Smooth muscle cell (in vitro differentiated cells): ENCODE measurements at regions not wholly inside any gene's neighbourhood (a gene's known extent, or its start where the extent isn't known, plus 50 kb on each side); places are given as distances from the start of the nearest gene placed in this dataset.
A peak's percentile ranks its signal among the peaks of the same experiment; 100 is the strongest.

Experiments
- DNase-seq: peaks from one replicate; lab custom pipeline; 2025; ENCODE audit not compliant: unreplicated experiment; lab: John Stamatoyannopoulos, UW
- H2AFZ ChIP-seq: fragments of 200-600 bp; sonication (generic); 2 replicates; pipeline ENCODE4 v1.6.0; 2016; ENCODE audit warnings: antibody characterized with exemption, low read depth, mild to moderate bottlenecking
- H3F3A ChIP-seq: fragments of 200-600 bp; sonication (generic); 2 replicates; pipeline ENCODE4 v1.6.0; 2017; ENCODE audit warnings: antibody characterized with exemption, low read depth
- H3K27ac ChIP-seq: fragments of 200-600 bp; sonication (generic); 2 replicates; pipeline ENCODE4 v1.5.1; 2016; ENCODE audit warnings: low read depth, mild to moderate bottlenecking
- H3K27me3 ChIP-seq: fragments of 200-600 bp; sonication (generic); 2 replicates; pipeline ENCODE4 v1.6.1; 2016; ENCODE audit warnings: low read depth, mild to moderate bottlenecking
- H3K36me3 ChIP-seq: fragments of 200-600 bp; sonication (generic); 2 replicates; pipeline ENCODE4 v1.5.1; 2016; ENCODE audit warnings: low read depth
- H3K4me1 ChIP-seq: fragments of 200-600 bp; sonication (generic); 2 replicates; pipeline ENCODE4 v1.5.1; 2016; ENCODE audit warnings: low read depth
- H3K4me2 ChIP-seq: fragments of 200-600 bp; sonication (generic); 2 replicates; pipeline ENCODE4 v1.6.0; 2016; ENCODE audit warnings: mild to moderate bottlenecking
- H3K4me3 ChIP-seq: fragments of 200-600 bp; sonication (generic); 2 replicates; pipeline ENCODE4 v1.5.1; 2016; ENCODE audit warnings: mild to moderate bottlenecking
- H3K79me2 ChIP-seq: fragments of 200-600 bp; sonication (generic); 2 replicates; pipeline ENCODE4 v1.6.0; 2016; ENCODE audit warnings: low read depth, mild to moderate bottlenecking
- H3K9ac ChIP-seq: fragments of 200-600 bp; sonication (generic); 2 replicates; pipeline ENCODE4 v1.6.0; 2016; ENCODE audit warnings: low read depth
- H3K9me3 ChIP-seq: fragments of 200-600 bp; sonication (generic); replicated peaks from 2 replicates; pipeline ENCODE4 v1.5.1; 2016; ENCODE audit warnings: low read depth
- H4K20me1 ChIP-seq: fragments of 200-600 bp; sonication (generic); 2 replicates; pipeline ENCODE4 v1.6.0; 2016; ENCODE audit warnings: low read depth
- WGBS: methylation state at CpG from one replicate; pipeline ENCODE4 v1.1.7; 2016; ENCODE audit warnings: low lambda C conversion rate; 5-methylcytosine and 5-hydroxymethylcytosine counted together
- TF ChIP-seq, protein P1 (sequence below): fragments of 200-600 bp; sonication (generic); IDR thresholded peaks from 2 replicates; pipeline ENCODE4 v1.5.1; 2017; ENCODE audit warnings: borderline replicate concordance, mild to moderate bottlenecking, antibody characterized with exemption; ENCODE audit not compliant: insufficient read depth, poor library complexity, severe bottlenecking

DNA sequence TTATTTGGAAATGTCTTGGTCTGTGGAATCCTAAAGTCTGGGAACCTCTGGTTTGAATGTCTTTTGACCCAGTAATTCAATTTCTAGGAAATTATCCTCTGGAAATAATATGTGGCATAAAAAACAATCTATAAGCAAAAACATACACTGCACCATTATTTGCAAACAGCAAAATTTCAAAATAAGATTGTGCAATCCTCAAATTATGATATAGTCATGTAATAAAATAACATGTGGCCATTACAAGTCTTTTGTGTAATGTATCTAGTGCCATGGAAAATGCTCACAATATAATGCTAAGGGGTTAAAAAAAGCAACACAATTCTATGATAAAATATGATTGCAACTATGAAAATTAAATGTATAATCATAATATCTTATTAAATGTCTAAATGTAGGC is 312.9 kb upstream of the RUNX1 start:
- Histone ChIP-seq H3K36me3 (no peaks in the 10 kb centered on the region), H3K27me3 (no peaks in the 10 kb centered on the region), H3K27ac (no peak overlapping the region), H2AFZ (no peak overlapping the region), H3F3A (peaks cover 4% of the 10 kb centered on the region), H4K20me1 (no peaks in the 10 kb centered on the region), H3K79me2 (peaks cover 8% of the 10 kb centered on the region), H3K4me2 (no peak overlapping the region), H3K4me1 (peaks cover 6% of the 10 kb centered on the region), H3K4me3 (no peak overlapping the region), H3K9me3 (no peaks in the 10 kb centered on the region), H3K9ac (no peak overlapping the region)
- TF ChIP-seq, protein P1, sequence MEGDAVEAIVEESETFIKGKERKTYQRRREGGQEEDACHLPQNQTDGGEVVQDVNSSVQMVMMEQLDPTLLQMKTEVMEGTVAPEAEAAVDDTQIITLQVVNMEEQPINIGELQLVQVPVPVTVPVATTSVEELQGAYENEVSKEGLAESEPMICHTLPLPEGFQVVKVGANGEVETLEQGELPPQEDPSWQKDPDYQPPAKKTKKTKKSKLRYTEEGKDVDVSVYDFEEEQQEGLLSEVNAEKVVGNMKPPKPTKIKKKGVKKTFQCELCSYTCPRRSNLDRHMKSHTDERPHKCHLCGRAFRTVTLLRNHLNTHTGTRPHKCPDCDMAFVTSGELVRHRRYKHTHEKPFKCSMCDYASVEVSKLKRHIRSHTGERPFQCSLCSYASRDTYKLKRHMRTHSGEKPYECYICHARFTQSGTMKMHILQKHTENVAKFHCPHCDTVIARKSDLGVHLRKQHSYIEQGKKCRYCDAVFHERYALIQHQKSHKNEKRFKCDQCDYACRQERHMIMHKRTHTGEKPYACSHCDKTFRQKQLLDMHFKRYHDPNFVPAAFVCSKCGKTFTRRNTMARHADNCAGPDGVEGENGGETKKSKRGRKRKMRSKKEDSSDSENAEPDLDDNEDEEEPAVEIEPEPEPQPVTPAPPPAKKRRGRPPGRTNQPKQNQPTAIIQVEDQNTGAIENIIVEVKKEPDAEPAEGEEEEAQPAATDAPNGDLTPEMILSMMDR = no peak
- DNase-seq = no peak

DNA sequence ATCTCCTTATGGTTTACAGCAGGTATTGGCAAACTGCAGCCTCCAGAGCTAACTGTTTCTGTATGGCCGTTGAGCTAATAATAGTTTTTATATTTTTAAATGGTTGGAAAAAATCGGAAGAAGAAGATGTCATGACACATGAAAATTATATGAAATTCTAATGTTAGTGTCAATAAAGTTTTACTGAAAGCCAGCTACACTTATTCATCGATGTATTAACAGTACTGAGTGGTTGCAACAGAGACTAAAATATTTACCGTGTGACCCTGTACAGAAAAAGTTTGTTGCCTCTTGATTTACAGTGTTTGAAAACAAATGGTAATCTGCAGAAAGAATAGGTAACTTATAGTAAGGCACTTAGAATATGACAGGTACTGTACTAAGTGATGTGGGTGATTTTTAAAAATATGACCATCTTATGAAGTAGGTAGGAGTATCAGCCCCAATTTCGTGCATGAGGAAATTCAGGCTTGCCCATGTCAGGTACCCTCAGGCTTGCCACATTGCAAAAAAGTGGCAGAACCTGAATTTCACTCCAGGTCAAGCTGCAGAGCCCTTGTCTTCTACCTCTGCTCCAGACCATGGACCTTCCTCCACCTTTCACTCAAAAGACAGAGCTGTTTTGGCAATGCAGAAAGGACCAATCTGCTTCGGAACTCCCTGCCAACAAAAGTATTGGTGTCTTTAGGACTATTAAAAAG is 311.9 kb upstream of the RUNX1 start:
- Histone ChIP-seq H3K27me3 (no peaks in the 10 kb centered on the region), H3K9ac (no peak overlapping the region), H4K20me1 (no peaks in the 10 kb centered on the region), H3K9me3 (no peaks in the 10 kb centered on the region), H2AFZ (peak overlapping the region; percentile 63), H3K4me3 (no peak overlapping the region), H3F3A (no peaks in the 10 kb centered on the region), H3K27ac (peak overlapping the region; percentile 89), H3K4me1 (peaks cover 6% of the 10 kb centered on the region), H3K4me2 (no peak overlapping the region), H3K36me3 (no peaks in the 10 kb centered on the region), H3K79me2 (peaks cover 8% of the 10 kb centered on the region)
- TF ChIP-seq, protein P1 = no peak
- 94% methylated on average over 6 of the region's 6 CpGs for WGBS
- DNase-seq = no peak

DNA sequence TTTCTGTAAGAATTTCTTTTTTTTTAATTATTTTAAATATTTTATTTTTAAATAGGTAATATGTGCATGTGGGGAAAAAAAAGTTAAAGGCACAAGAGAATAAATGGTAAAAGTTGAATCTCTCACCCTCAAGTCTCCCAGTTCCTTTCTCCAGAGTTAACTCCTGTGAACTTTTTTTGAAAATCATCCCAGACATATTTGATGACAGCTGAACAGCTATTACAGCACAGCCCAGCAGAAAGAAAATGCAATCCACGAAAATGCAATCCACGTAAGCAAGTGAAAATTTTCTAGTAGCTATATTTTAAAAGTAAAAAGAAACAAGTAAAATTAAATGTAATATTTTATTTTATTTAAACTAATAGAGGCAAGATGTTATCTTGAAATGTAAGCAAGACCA is 310.0 kb upstream of the RUNX1 start:
- Histone ChIP-seq H3K36me3 (no peaks in the 10 kb centered on the region), H3K79me2 (peaks cover 8% of the 10 kb centered on the region), H3K4me1 (peaks cover 6% of the 10 kb centered on the region), H3K9ac (peak overlapping the region; percentile 73), H3K4me2 (peak overlapping the region; percentile 85), H4K20me1 (no peaks in the 10 kb centered on the region), H3F3A (no peaks in the 10 kb centered on the region), H2AFZ (peak overlapping the region; percentile 63), H3K4me3 (peak overlapping the region; percentile 36), H3K9me3 (no peaks in the 10 kb centered on the region), H3K27ac (peak overlapping the region; percentile 89), H3K27me3 (no peaks in the 10 kb centered on the region)
- no peak for DNase-seq
- TF ChIP-seq, protein P1 = no peak
- 60% methylated on average over 2 of the region's 2 CpGs for WGBS

DNA sequence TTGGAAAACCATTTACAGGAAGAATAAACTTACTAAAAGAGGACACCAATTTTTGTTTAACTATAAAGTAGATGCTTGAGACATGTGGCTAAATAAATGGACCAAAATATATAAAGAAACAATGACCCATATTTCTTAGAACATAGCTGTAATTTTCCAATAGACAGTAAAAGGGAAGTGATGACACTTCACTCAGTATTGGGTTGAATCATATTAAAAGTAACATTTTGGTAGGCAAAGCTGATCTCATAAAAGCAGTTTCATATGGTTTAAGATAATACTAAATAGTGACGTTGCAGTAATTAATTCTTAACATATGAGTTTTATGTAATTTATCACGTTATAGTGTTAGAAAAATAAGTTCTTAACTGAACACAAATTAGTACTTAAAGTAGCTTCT is 308.9 kb upstream of the RUNX1 start:
- H3K36me3 ChIP-seq = no peaks in the 10 kb centered on the region
- TF ChIP-seq, protein P1 = no peak
- 64% methylated on average over 2 of the region's 2 CpGs for WGBS
- peak overlapping the region; percentile 0 for H2AFZ ChIP-seq
- peak overlapping the region; percentile 89 for H3K27ac ChIP-seq
- peaks cover 6% of the 10 kb centered on the region for H3K4me1 ChIP-seq
- no peak for DNase-seq
- H3F3A ChIP-seq = peaks cover 5% of the 10 kb centered on the region
- peak overlapping the region; percentile 73 for H3K9ac ChIP-seq
- H3K9me3 ChIP-seq = no peaks in the 10 kb centered on the region
- peaks cover 8% of the 10 kb centered on the region for H3K79me2 ChIP-seq
- H3K4me3 ChIP-seq = peak overlapping the region; percentile 36
- H4K20me1 ChIP-seq = no peaks in the 10 kb centered on the region
- H3K27me3 ChIP-seq = no peaks in the 10 kb centered on the region
- peak overlapping the region; percentile 85 for H3K4me2 ChIP-seq
